Astrocyte of the spinal cord (primary cell): ENCODE measurements at regions not wholly inside any gene's neighbourhood (a gene's known extent, or its start where the extent isn't known, plus 50 kb on each side); places are given as distances from the start of the nearest gene placed in this dataset.
"Not testable (repeated sequence)": the region's sequence is repeated elsewhere in the genome, so short reads cannot be mapped to it uniquely, and the experiment has no call there.

Experiments
- DNase-seq: peaks from one replicate; pipeline ENCODE4 v3.0.0; 2011; ENCODE audit warnings: low read depth, low spot score
- H3K4me3 ChIP-seq: 2 replicates; pipeline ENCODE4 v1.5.1; 2011; ENCODE audit warnings: low read depth, mild to moderate bottlenecking, low read length, moderate library complexity
- CTCF ChIP-seq: IDR thresholded peaks from 2 replicates; pipeline ENCODE4 v1.5.1; 2012; ENCODE audit warnings: low read depth, mild to moderate bottlenecking, low read length, inconsistent platforms
- in situ Hi-C: cut with HindIII; loops from 2 replicates; pipeline ENCODE4 v1.10.0; 2017; ENCODE audit warnings: low sequenced_read_pairs

GRCh38 chrX:66766318-66766717, 127.4 kb upstream of the EDA2R start:
- TF ChIP-seq CTCF = no peak
- no peak overlapping the region for H3K4me3 ChIP-seq
- no peak for DNase-seq
- in situ Hi-C loops = no loop called here

- TF ChIP-seq CTCF = no peak
- DNase-seq = no peak
- H3K4me3 ChIP-seq = no peak overlapping the region
- in situ Hi-C loops = no loop called here
Observed at GRCh38 chrX:66760651-66761050, 121.8 kb upstream of the EDA2R start.

- no peak for TF ChIP-seq CTCF
- H3K4me3 ChIP-seq = no peak overlapping the region
- DNase-seq = no peak
- in situ Hi-C loops = no loop called here
Observed at GRCh38 chrX:66756717-66757116, 117.8 kb upstream of the EDA2R start.

GRCh38 chrX:66751136-66751782, 112.4 kb upstream of the EDA2R start:
- TF ChIP-seq CTCF = no peak
- no peak for DNase-seq
- no peak overlapping the region for H3K4me3 ChIP-seq
- in situ Hi-C loops = no loop called here

- H3K4me3 ChIP-seq, DNase-seq, in situ Hi-C loops: not testable (repeated sequence)
Observed at GRCh38 chrX:66744519-66744918, 105.6 kb upstream of the EDA2R start.

- no peak overlapping the region for H3K4me3 ChIP-seq
- in situ Hi-C loops = no loop called here
- TF ChIP-seq CTCF = no peak
- peak; percentile 24 for DNase-seq
Observed at GRCh38 chrX:66731398-66731797, 92.5 kb upstream of the EDA2R start.

- TF ChIP-seq CTCF = peak; percentile 63
- peak overlapping the region; percentile 54 for H3K4me3 ChIP-seq
- in situ Hi-C loops = no loop called here
- peak; percentile 68 for DNase-seq
Observed at GRCh38 chrX:66728818-66729271, 90.0 kb upstream of the EDA2R start.
